ENCODE measurements at regions not wholly inside any gene's neighbourhood (a gene's known extent, or its start where the extent isn't known, plus 50 kb on each side); places are given as distances from the start of the nearest gene placed in this dataset.
A peak's percentile ranks its signal among the peaks of the same experiment; 100 is the strongest.
"Not testable (repeated sequence)": the region's sequence is repeated elsewhere in the genome, so short reads cannot be mapped to it uniquely, and the experiment has no call there.

DNA sequence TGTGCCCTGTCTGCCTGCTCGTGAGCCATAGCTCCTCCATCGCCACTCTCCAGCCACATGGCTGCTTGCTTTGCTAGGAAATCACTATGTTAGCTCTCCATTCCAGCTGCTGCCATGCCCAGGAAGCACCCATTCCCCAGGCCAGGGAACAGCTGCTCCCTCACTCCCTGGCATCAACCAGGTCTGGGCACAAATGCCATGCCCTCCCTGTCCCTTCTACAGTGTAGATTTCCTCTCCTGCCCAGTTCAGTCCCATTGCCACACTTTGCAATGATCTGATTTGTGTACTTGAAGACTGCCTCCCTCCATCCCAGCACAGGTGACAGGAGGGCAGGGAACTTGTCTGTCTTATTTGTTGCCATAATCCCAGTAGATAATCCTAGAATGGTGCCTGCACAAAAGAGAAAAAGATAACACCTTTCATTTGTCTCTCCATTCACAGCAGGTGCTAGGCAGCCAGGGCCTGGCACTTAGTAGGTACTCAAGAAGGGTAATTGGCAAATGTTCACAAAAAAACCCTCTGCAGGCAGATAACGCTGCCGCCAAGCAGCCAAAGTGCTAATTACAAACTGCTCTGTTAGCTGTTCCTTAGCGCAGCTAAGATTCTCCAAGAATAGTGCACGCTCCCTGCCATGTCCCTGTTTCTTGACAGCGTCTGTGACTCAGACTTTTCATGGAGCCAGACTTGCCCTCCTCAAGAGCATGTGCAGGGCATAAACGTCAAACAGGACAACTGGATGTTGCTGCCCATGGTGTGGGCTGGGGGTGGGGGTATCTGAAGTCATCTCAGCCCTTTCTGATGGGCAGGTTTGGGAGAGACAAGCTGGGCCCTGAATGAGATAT is 69.1 kb downstream of the ARL6IP4 start:
- Histone ChIP-seq H3K27ac (ENCODE audit: low read depth, low read length) (peak overlapping the region; percentile 39), H2AFZ (ENCODE audit: low read length, unreplicated experiment) (no peak overlapping the region), H3K79me2 (ENCODE audit: control insufficient read depth, insufficient read depth, low read length, unreplicated experiment) (no peaks in the 10 kb centered on the region), H3K4me3 (ENCODE audit: low read depth, low read length) (no peak overlapping the region), H3K36me3 (ENCODE audit: insufficient read depth, low read length) (no peaks in the 10 kb centered on the region), H3K27me3 (ENCODE audit: insufficient read depth, low read length) (no peaks in the 10 kb centered on the region), H3K4me1 (ENCODE audit: control insufficient read depth, insufficient read depth, low read length, unreplicated experiment) (peaks cover 18% of the 10 kb centered on the region)

DNA sequence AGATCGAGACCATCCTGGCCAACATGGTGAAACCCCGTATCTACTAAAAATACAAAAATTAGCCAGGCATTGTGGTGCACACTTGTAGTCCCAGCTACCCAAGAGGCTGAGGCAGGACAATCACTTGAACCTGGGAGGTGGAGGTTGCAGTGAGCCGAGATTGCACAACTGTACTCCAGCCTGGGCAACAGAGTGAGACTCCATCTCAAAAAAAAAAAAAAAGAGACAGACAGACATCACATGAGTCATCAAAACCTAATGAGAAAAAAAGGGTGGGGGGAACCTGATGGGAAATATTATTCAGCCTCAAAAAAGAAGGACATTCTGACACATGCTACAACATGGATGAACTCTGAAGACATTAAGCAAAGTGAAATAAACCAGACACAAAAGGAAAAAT is 67.4 kb downstream of the ARL6IP4 start:
- H3K4me3 ChIP-seq (ENCODE audit: low read depth, low read length); H3K79me2 ChIP-seq (ENCODE audit: control insufficient read depth, insufficient read depth, low read length, unreplicated experiment); H2AFZ ChIP-seq (ENCODE audit: low read length, unreplicated experiment); H3K27ac ChIP-seq (ENCODE audit: low read depth, low read length); H3K36me3 ChIP-seq (ENCODE audit: insufficient read depth, low read length); H3K27me3 ChIP-seq (ENCODE audit: insufficient read depth, low read length): not testable (repeated sequence)
- H3K4me1 ChIP-seq (ENCODE audit: control insufficient read depth, insufficient read depth, low read length, unreplicated experiment) = peaks cover 29% of the 10 kb centered on the region

DNA sequence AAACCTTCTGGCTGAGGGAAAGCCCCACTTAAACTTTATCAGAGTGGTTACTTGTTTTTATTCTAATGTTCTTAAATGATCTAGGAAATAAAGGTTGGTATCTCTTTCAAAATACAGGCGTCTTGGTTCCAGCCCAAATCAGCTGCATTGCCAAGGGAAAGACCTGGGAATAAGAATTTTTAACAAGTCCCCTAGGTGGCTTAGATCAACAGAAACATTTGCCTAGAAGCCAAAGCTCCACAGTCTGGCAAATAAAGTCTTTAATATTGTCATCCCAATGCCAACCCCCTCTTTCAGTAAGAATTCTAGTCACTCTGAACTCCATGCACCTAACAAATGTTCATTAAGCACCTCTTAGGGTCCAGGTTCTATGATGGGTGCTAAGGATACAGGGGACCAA is 66.8 kb downstream of the ARL6IP4 start:
- Histone ChIP-seq H3K4me3 (ENCODE audit: low read depth, low read length) (no peak overlapping the region), H3K4me1 (ENCODE audit: control insufficient read depth, insufficient read depth, low read length, unreplicated experiment) (peaks cover 29% of the 10 kb centered on the region), H3K27ac (ENCODE audit: low read depth, low read length) (no peak overlapping the region), H3K79me2 (ENCODE audit: control insufficient read depth, insufficient read depth, low read length, unreplicated experiment) (no peaks in the 10 kb centered on the region), H3K27me3 (ENCODE audit: insufficient read depth, low read length) (no peaks in the 10 kb centered on the region), H2AFZ (ENCODE audit: low read length, unreplicated experiment) (no peak overlapping the region), H3K36me3 (ENCODE audit: insufficient read depth, low read length) (no peaks in the 10 kb centered on the region)

DNA sequence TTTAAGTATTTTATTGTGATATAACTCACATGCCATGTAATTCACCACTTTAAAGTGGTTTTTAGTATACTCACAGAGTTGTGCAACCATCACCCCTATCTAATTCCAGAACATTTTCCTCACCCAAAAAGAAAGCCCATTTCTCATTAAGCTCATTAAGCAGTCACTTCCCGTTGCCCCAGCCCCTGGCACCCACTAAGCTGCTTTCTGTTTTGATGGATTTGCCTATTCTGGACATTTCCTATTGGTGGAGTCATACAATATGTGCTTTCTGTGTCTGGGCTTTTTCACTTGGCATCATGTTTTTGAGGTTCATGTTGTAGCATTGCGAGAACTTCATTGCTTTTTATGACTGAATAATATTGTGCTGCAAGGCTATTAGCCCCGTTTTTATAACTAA is 66.0 kb downstream of the ARL6IP4 start:
- Histone ChIP-seq H3K27me3 (ENCODE audit: insufficient read depth, low read length) (no peaks in the 10 kb centered on the region), H3K36me3 (ENCODE audit: insufficient read depth, low read length) (no peaks in the 10 kb centered on the region), H3K27ac (ENCODE audit: low read depth, low read length) (no peak overlapping the region), H3K79me2 (ENCODE audit: control insufficient read depth, insufficient read depth, low read length, unreplicated experiment) (no peaks in the 10 kb centered on the region), H2AFZ (ENCODE audit: low read length, unreplicated experiment) (no peak overlapping the region), H3K4me3 (ENCODE audit: low read depth, low read length) (no peak overlapping the region), H3K4me1 (ENCODE audit: control insufficient read depth, insufficient read depth, low read length, unreplicated experiment) (peaks cover 29% of the 10 kb centered on the region)

DNA sequence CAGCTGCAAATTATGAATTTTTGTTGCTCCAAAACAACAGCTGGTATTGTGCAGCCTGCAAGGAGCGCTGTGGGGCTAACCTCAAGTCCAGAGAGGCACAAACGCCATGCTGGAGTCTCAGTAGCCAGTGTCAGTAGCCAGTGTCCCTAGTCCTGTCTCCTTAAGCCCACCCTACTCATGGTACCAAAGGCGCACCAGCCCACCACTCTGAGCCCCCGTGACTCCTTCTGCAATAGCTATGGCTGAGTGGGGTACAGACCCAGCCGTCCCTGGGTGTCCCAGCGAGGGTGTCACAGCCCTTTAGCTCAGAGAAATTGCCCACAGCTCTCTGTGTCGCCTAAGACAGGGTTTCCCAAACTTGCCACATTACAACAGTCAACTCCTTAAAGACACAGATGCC is 65.2 kb downstream of the ARL6IP4 start:
- no peaks in the 10 kb centered on the region for H3K36me3 ChIP-seq (ENCODE audit: insufficient read depth, low read length)
- H3K4me1 ChIP-seq (ENCODE audit: control insufficient read depth, insufficient read depth, low read length, unreplicated experiment) = peaks cover 25% of the 10 kb centered on the region
- H3K27me3 ChIP-seq (ENCODE audit: insufficient read depth, low read length) = no peaks in the 10 kb centered on the region
- no peak overlapping the region for H3K27ac ChIP-seq (ENCODE audit: low read depth, low read length)
- H3K79me2 ChIP-seq (ENCODE audit: control insufficient read depth, insufficient read depth, low read length, unreplicated experiment) = no peaks in the 10 kb centered on the region
- H2AFZ ChIP-seq (ENCODE audit: low read length, unreplicated experiment) = no peak overlapping the region
- no peak overlapping the region for H3K4me3 ChIP-seq (ENCODE audit: low read depth, low read length)

DNA sequence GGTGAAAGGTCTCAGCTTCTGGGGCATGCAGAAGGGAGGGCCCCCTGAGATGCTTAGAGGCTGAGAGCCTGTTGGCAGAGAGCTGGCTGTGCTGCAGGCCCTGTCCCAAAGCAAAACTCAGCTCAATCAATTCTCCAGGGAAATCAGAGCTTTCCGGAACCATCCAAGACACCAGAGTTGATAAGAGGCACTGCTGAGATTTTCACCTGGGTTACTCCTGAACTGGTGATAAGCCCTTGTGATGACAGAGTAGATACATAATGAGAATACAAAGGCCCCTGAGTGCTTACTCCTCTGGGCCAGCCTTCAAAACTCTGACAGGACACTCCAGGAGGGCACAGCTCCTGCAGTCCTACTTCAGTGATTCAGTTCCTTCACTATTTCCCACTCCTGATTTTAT is 63.9 kb downstream of the ARL6IP4 start:
- Histone ChIP-seq H3K27ac (ENCODE audit: low read depth, low read length) (no peak overlapping the region), H2AFZ (ENCODE audit: low read length, unreplicated experiment) (no peak overlapping the region), H3K27me3 (ENCODE audit: insufficient read depth, low read length) (no peaks in the 10 kb centered on the region), H3K79me2 (ENCODE audit: control insufficient read depth, insufficient read depth, low read length, unreplicated experiment) (no peaks in the 10 kb centered on the region), H3K4me3 (ENCODE audit: low read depth, low read length) (no peak overlapping the region), H3K4me1 (ENCODE audit: control insufficient read depth, insufficient read depth, low read length, unreplicated experiment) (peaks cover 13% of the 10 kb centered on the region), H3K36me3 (ENCODE audit: insufficient read depth, low read length) (no peaks in the 10 kb centered on the region)

DNA sequence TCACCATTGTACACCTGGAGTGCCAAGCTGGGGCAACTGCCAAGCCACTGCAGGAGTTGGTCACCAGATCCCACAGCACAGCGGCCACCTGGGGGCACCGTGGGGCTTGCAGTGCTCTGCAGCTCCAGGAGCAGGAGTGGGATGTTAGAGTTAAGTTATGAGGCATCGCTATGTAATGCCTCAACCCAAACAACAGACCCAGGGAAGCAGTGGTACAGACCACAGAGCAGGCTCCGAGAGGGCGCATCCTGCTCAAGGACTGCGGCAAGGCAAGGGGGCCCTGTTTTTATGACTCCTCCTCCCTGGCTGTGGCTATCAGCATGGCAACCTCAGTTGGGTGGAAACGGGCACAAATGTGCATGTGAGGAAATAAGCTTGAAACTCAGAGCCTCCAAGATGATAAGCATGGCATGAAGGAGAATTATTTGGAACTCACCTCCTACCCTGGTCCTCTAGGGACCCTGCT is 63.1 kb downstream of the ARL6IP4 start:
- H3K36me3 ChIP-seq (ENCODE audit: insufficient read depth, low read length) = no peaks in the 10 kb centered on the region
- H3K4me1 ChIP-seq (ENCODE audit: control insufficient read depth, insufficient read depth, low read length, unreplicated experiment) = peaks cover 13% of the 10 kb centered on the region
- no peak overlapping the region for H2AFZ ChIP-seq (ENCODE audit: low read length, unreplicated experiment)
- no peaks in the 10 kb centered on the region for H3K79me2 ChIP-seq (ENCODE audit: control insufficient read depth, insufficient read depth, low read length, unreplicated experiment)
- H3K27ac ChIP-seq (ENCODE audit: low read depth, low read length) = peak overlapping the region; percentile 31
- no peak overlapping the region for H3K4me3 ChIP-seq (ENCODE audit: low read depth, low read length)
- no peaks in the 10 kb centered on the region for H3K27me3 ChIP-seq (ENCODE audit: insufficient read depth, low read length)

DNA sequence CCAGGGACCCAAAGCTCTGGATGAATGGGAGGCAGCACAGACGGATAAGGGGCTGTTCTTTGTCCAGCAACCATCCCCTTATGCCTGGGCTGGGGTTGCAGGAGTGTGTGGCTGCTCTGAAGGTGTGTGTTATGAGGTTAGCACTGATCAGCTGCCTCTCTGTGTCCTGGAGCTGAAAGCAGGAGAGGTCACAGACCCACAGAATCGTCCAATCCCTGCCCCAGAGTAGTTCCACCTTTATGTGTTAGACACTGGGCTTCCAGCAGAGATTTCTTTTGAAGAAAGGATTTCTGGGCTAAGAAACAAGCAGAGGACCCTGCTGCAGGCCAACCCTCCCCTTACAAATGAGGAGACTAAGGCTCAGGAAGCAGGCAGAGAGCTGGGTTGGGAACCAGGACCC is 62.4 kb downstream of the ARL6IP4 start:
- Histone ChIP-seq H3K27ac (ENCODE audit: low read depth, low read length) (no peak overlapping the region), H3K27me3 (ENCODE audit: insufficient read depth, low read length) (no peaks in the 10 kb centered on the region), H3K4me1 (ENCODE audit: control insufficient read depth, insufficient read depth, low read length, unreplicated experiment) (peaks cover 10% of the 10 kb centered on the region), H3K79me2 (ENCODE audit: control insufficient read depth, insufficient read depth, low read length, unreplicated experiment) (no peaks in the 10 kb centered on the region), H3K4me3 (ENCODE audit: low read depth, low read length) (no peak overlapping the region), H2AFZ (ENCODE audit: low read length, unreplicated experiment) (no peak overlapping the region), H3K36me3 (ENCODE audit: insufficient read depth, low read length) (no peaks in the 10 kb centered on the region)

DNA sequence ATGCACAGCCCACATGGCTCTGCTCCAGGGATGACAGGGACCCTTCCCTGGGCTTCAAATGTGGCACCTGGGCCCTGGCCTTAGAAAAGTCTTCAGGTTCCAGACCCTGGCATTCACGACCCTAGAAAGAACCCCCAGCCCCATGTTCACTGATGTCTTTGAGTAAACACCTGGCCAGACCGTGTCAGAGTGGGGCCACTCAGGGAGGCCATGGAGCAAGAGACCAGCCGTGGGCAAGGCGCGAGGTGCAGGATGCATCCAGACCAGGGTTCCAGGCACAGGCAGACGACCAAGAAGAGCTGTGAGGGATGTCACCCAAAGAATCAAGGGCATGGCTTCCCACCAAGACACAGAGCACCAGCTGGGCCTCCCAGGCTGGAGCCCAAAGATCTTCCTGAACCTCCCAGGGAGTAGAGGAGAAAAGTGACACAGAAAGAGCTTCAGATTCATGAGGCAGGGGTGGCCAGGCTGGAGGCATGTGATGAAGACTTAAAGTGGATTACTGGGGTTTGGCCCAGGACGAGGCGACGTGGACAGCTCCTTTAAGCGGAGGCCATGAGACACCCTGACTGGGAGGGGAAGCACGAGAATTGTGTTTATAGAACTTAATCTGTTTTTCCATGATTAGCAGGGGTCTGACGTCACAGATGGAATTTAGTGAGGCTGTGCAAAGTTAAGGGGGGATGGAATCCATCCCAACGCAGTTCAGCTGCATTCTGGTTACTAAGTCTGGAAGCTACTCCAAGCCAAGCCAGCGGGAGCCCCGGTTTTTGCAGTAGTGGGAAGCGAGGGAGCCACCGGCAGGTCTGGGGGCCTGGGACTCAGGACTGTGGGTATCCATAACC is 61.6 kb downstream of the ARL6IP4 start:
- Histone ChIP-seq H2AFZ (ENCODE audit: low read length, unreplicated experiment) (no peak overlapping the region), H3K79me2 (ENCODE audit: control insufficient read depth, insufficient read depth, low read length, unreplicated experiment) (no peaks in the 10 kb centered on the region), H3K27me3 (ENCODE audit: insufficient read depth, low read length) (no peaks in the 10 kb centered on the region), H3K4me3 (ENCODE audit: low read depth, low read length) (no peak overlapping the region), H3K27ac (ENCODE audit: low read depth, low read length) (no peak overlapping the region), H3K4me1 (ENCODE audit: control insufficient read depth, insufficient read depth, low read length, unreplicated experiment) (peaks cover 10% of the 10 kb centered on the region), H3K36me3 (ENCODE audit: insufficient read depth, low read length) (no peaks in the 10 kb centered on the region)

DNA sequence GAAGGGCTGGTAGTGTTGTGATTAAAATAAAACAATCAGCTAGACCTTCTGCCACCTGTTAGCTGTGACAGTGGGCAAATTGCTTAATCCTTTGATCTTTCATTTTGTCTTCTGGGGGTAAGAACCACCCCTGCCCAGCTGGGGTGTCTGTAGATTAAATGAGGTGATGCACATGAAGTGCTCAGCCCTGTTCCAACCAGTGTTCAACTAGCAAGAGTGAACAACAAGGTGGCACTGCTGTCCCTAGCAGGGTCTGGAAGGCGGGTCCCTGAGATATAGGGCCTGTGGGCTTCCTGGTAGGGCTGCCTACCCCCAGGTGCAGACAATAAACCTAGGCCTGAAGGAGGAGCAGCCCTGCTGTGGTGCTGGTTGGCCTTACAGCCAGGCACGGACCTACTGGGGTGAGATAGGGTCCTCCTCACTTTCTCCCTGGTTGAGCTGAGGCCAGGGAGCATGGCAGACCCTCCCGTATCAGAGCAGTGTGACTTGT is 60.6 kb downstream of the ARL6IP4 start:
- no peaks in the 10 kb centered on the region for H3K36me3 ChIP-seq (ENCODE audit: insufficient read depth, low read length)
- H3K27me3 ChIP-seq (ENCODE audit: insufficient read depth, low read length) = no peaks in the 10 kb centered on the region
- no peaks in the 10 kb centered on the region for H3K79me2 ChIP-seq (ENCODE audit: control insufficient read depth, insufficient read depth, low read length, unreplicated experiment)
- H3K4me3 ChIP-seq (ENCODE audit: low read depth, low read length) = no peak overlapping the region
- peaks cover 10% of the 10 kb centered on the region for H3K4me1 ChIP-seq (ENCODE audit: control insufficient read depth, insufficient read depth, low read length, unreplicated experiment)
- H2AFZ ChIP-seq (ENCODE audit: low read length, unreplicated experiment) = no peak overlapping the region
- H3K27ac ChIP-seq (ENCODE audit: low read depth, low read length) = no peak overlapping the region
